ENCODE measurements at regions not wholly inside any gene's neighbourhood (a gene's known extent, or its start where the extent isn't known, plus 50 kb on each side); places are given as distances from the start of the nearest gene placed in this dataset.

- H3K27me3 ChIP-seq (ENCODE audit: control insufficient read depth, insufficient read depth, low read length) = no peaks in the 10 kb centered on the region
- no peaks in the 10 kb centered on the region for H3K36me3 ChIP-seq (ENCODE audit: control insufficient read depth, insufficient read depth, low read length)
- no peaks in the 10 kb centered on the region for H3K4me1 ChIP-seq (ENCODE audit: control insufficient read depth, insufficient read depth, low read length)
- H3K27ac ChIP-seq (ENCODE audit: low read depth, low read length) = no peak overlapping the region
- no peak overlapping the region for H3K4me3 ChIP-seq (ENCODE audit: low read length)
- no peak overlapping the region for H3K9ac ChIP-seq (ENCODE audit: low read length)
Measured at GRCh38 chr17:12485361-12485906, 180.3 kb upstream of the MYOCD start.

- Histone ChIP-seq H3K9ac (ENCODE audit: low read length) (no peak overlapping the region), H3K27me3 (ENCODE audit: control insufficient read depth, insufficient read depth, low read length) (no peaks in the 10 kb centered on the region), H3K4me1 (ENCODE audit: control insufficient read depth, insufficient read depth, low read length) (no peaks in the 10 kb centered on the region), H3K27ac (ENCODE audit: low read depth, low read length) (no peak overlapping the region), H3K36me3 (ENCODE audit: control insufficient read depth, insufficient read depth, low read length) (no peaks in the 10 kb centered on the region), H3K4me3 (ENCODE audit: low read length) (no peak overlapping the region)
Measured at GRCh38 chr17:12489325-12489724, 176.4 kb upstream of the MYOCD start.

- Histone ChIP-seq H3K36me3 (ENCODE audit: control insufficient read depth, insufficient read depth, low read length) (no peaks in the 10 kb centered on the region), H3K4me1 (ENCODE audit: control insufficient read depth, insufficient read depth, low read length) (no peaks in the 10 kb centered on the region), H3K27me3 (ENCODE audit: control insufficient read depth, insufficient read depth, low read length) (no peaks in the 10 kb centered on the region), H3K27ac (ENCODE audit: low read depth, low read length) (no peak overlapping the region), H3K9ac (ENCODE audit: low read length) (no peak overlapping the region), H3K4me3 (ENCODE audit: low read length) (no peak overlapping the region)
Measured at GRCh38 chr17:12492450-12492849, 173.2 kb upstream of the MYOCD start.

GRCh38 chr17:12505866-12506265, 159.8 kb upstream of the MYOCD start:
- no peaks in the 10 kb centered on the region for H3K27me3 ChIP-seq (ENCODE audit: control insufficient read depth, insufficient read depth, low read length)
- no peak overlapping the region for H3K4me3 ChIP-seq (ENCODE audit: low read length)
- H3K27ac ChIP-seq (ENCODE audit: low read depth, low read length) = no peak overlapping the region
- H3K9ac ChIP-seq (ENCODE audit: low read length) = no peak overlapping the region
- H3K4me1 ChIP-seq (ENCODE audit: control insufficient read depth, insufficient read depth, low read length) = no peaks in the 10 kb centered on the region
- no peaks in the 10 kb centered on the region for H3K36me3 ChIP-seq (ENCODE audit: control insufficient read depth, insufficient read depth, low read length)

GRCh38 chr17:12507026-12507595, 158.6 kb upstream of the MYOCD start:
- H3K4me3 ChIP-seq (ENCODE audit: low read length) = no peak overlapping the region
- no peak overlapping the region for H3K9ac ChIP-seq (ENCODE audit: low read length)
- no peak overlapping the region for H3K27ac ChIP-seq (ENCODE audit: low read depth, low read length)
- H3K36me3 ChIP-seq (ENCODE audit: control insufficient read depth, insufficient read depth, low read length) = no peaks in the 10 kb centered on the region
- H3K4me1 ChIP-seq (ENCODE audit: control insufficient read depth, insufficient read depth, low read length) = no peaks in the 10 kb centered on the region
- no peaks in the 10 kb centered on the region for H3K27me3 ChIP-seq (ENCODE audit: control insufficient read depth, insufficient read depth, low read length)

GRCh38 chr17:12509801-12510200, 155.9 kb upstream of the MYOCD start:
- H3K9ac ChIP-seq (ENCODE audit: low read length) = no peak overlapping the region
- H3K4me3 ChIP-seq (ENCODE audit: low read length) = no peak overlapping the region
- peak overlapping the region; percentile 49 for H3K27ac ChIP-seq (ENCODE audit: low read depth, low read length)
- no peaks in the 10 kb centered on the region for H3K36me3 ChIP-seq (ENCODE audit: control insufficient read depth, insufficient read depth, low read length)
- H3K4me1 ChIP-seq (ENCODE audit: control insufficient read depth, insufficient read depth, low read length) = no peaks in the 10 kb centered on the region
- no peaks in the 10 kb centered on the region for H3K27me3 ChIP-seq (ENCODE audit: control insufficient read depth, insufficient read depth, low read length)

- Histone ChIP-seq H3K4me3 (ENCODE audit: low read length) (no peak overlapping the region), H3K27me3 (ENCODE audit: control insufficient read depth, insufficient read depth, low read length) (no peaks in the 10 kb centered on the region), H3K27ac (ENCODE audit: low read depth, low read length) (peak overlapping the region; percentile 49), H3K36me3 (ENCODE audit: control insufficient read depth, insufficient read depth, low read length) (no peaks in the 10 kb centered on the region), H3K4me1 (ENCODE audit: control insufficient read depth, insufficient read depth, low read length) (peaks cover 4% of the 10 kb centered on the region), H3K9ac (ENCODE audit: low read length) (no peak overlapping the region)
Measured at GRCh38 chr17:12510535-12510934, 155.2 kb upstream of the MYOCD start.

GRCh38 chr17:12512694-12513355, 152.9 kb upstream of the MYOCD start:
- Histone ChIP-seq H3K4me1 (ENCODE audit: control insufficient read depth, insufficient read depth, low read length) (peaks cover 7% of the 10 kb centered on the region), H3K36me3 (ENCODE audit: control insufficient read depth, insufficient read depth, low read length) (no peaks in the 10 kb centered on the region), H3K27ac (ENCODE audit: low read depth, low read length) (peak overlapping the region; percentile 7), H3K9ac (ENCODE audit: low read length) (no peak overlapping the region), H3K4me3 (ENCODE audit: low read length) (no peak overlapping the region), H3K27me3 (ENCODE audit: control insufficient read depth, insufficient read depth, low read length) (no peaks in the 10 kb centered on the region)

GRCh38 chr17:12514596-12514995, 151.1 kb upstream of the MYOCD start:
- no peak overlapping the region for H3K9ac ChIP-seq (ENCODE audit: low read length)
- peaks cover 7% of the 10 kb centered on the region for H3K4me1 ChIP-seq (ENCODE audit: control insufficient read depth, insufficient read depth, low read length)
- H3K36me3 ChIP-seq (ENCODE audit: control insufficient read depth, insufficient read depth, low read length) = no peaks in the 10 kb centered on the region
- H3K27ac ChIP-seq (ENCODE audit: low read depth, low read length) = no peak overlapping the region
- H3K27me3 ChIP-seq (ENCODE audit: control insufficient read depth, insufficient read depth, low read length) = no peaks in the 10 kb centered on the region
- H3K4me3 ChIP-seq (ENCODE audit: low read length) = no peak overlapping the region

- no peak overlapping the region for H3K9ac ChIP-seq (ENCODE audit: low read length)
- peaks cover 11% of the 10 kb centered on the region for H3K4me1 ChIP-seq (ENCODE audit: control insufficient read depth, insufficient read depth, low read length)
- no peaks in the 10 kb centered on the region for H3K36me3 ChIP-seq (ENCODE audit: control insufficient read depth, insufficient read depth, low read length)
- no peaks in the 10 kb centered on the region for H3K27me3 ChIP-seq (ENCODE audit: control insufficient read depth, insufficient read depth, low read length)
- H3K4me3 ChIP-seq (ENCODE audit: low read length) = no peak overlapping the region
- H3K27ac ChIP-seq (ENCODE audit: low read depth, low read length) = peak overlapping the region; percentile 45
Measured at GRCh38 chr17:12519956-12520594, 145.6 kb upstream of the MYOCD start.

- H3K27me3 ChIP-seq (ENCODE audit: control insufficient read depth, insufficient read depth, low read length) = no peaks in the 10 kb centered on the region
- H3K9ac ChIP-seq (ENCODE audit: low read length) = no peak overlapping the region
- H3K27ac ChIP-seq (ENCODE audit: low read depth, low read length) = peak overlapping the region; percentile 45
- no peak overlapping the region for H3K4me3 ChIP-seq (ENCODE audit: low read length)
- H3K36me3 ChIP-seq (ENCODE audit: control insufficient read depth, insufficient read depth, low read length) = no peaks in the 10 kb centered on the region
- peaks cover 5% of the 10 kb centered on the region for H3K4me1 ChIP-seq (ENCODE audit: control insufficient read depth, insufficient read depth, low read length)
Measured at GRCh38 chr17:12521416-12521815, 144.3 kb upstream of the MYOCD start.

- no peaks in the 10 kb centered on the region for H3K27me3 ChIP-seq (ENCODE audit: control insufficient read depth, insufficient read depth, low read length)
- no peak overlapping the region for H3K4me3 ChIP-seq (ENCODE audit: low read length)
- no peak overlapping the region for H3K9ac ChIP-seq (ENCODE audit: low read length)
- H3K27ac ChIP-seq (ENCODE audit: low read depth, low read length) = peak overlapping the region; percentile 63
- peaks cover 5% of the 10 kb centered on the region for H3K4me1 ChIP-seq (ENCODE audit: control insufficient read depth, insufficient read depth, low read length)
- H3K36me3 ChIP-seq (ENCODE audit: control insufficient read depth, insufficient read depth, low read length) = no peaks in the 10 kb centered on the region
Measured at GRCh38 chr17:12522336-12522735, 143.4 kb upstream of the MYOCD start.
